OCI-LY7 (cell line): ENCODE measurements at regions not wholly inside any gene's neighbourhood (a gene's known extent, or its start where the extent isn't known, plus 50 kb on each side); places are given as distances from the start of the nearest gene placed in this dataset.

Experiments
- BruUV-seq: library from RNA; stranded (reverse); fragments of 400-500 nt; replicated peaks from 2 replicates; lab custom pipeline; 2021; lab: Mats Ljungman, UMichigan
- CTCF ChIA-PET: fragments of 300-600 bp; sonication (Branson Sonifier 250); formaldehyde crosslinking; loops from one replicate; lab custom pipeline; 2022; ENCODE audit warnings: antibody characterized with exemption; ENCODE audit not compliant: unreplicated experiment; lab: Charles Lee
- POLR2A ChIA-PET: fragments of 300-600 bp; sonication (Branson Sonifier 250); formaldehyde crosslinking; loops from one replicate; lab custom pipeline; 2022; ENCODE audit warnings: antibody characterized with exemption; lab: Charles Lee
- DNase-seq: peaks from one replicate; pipeline ENCODE4 v3.0.0-alpha.2; 2015; ENCODE audit warnings: low spot score
- H2AFZ ChIP-seq: fragments of 200-600 bp; sonication (generic), shearing (Covaris generic); 2 replicates; pipeline ENCODE4 v1.6.1; 2014; ENCODE audit warnings: mild to moderate bottlenecking, antibody characterized with exemption, low read length, moderate library complexity
- H3K27ac ChIP-seq: fragments of 200-600 bp; sonication (generic); 2 replicates; pipeline ENCODE4 v1.5.1; 2014; ENCODE audit warnings: mixed run types, low read depth, mild to moderate bottlenecking, moderate library complexity, low read length, inconsistent platforms; ENCODE audit not compliant: poor library complexity, severe bottlenecking
- H3K36me3 ChIP-seq: fragments of 200-600 bp; sonication (generic); 2 replicates; pipeline ENCODE4 v1.6.1; 2014; ENCODE audit warnings: mild to moderate bottlenecking, antibody characterized with exemption, low read length, moderate library complexity, mixed read lengths; ENCODE audit not compliant: insufficient read depth
- H3K4me1 ChIP-seq: fragments of 200-600 bp; sonication (generic); 2 replicates; pipeline ENCODE4 v1.5.1; 2014; ENCODE audit warnings: mild to moderate bottlenecking, low read length; ENCODE audit not compliant: insufficient read depth, poor library complexity, severe bottlenecking
- H3K4me2 ChIP-seq: fragments of 200-600 bp; sonication (generic); 2 replicates; pipeline ENCODE4 v1.6.1; 2014; ENCODE audit warnings: mild to moderate bottlenecking, low read length
- H3K4me3 ChIP-seq: fragments of 200-600 bp; sonication (generic); 2 replicates; pipeline ENCODE4 v1.5.1; 2014; ENCODE audit warnings: mild to moderate bottlenecking, low read depth, low read length; ENCODE audit not compliant: poor library complexity, severe bottlenecking
- H3K79me2 ChIP-seq: fragments of 200-600 bp; sonication (generic); 2 replicates; pipeline ENCODE4 v1.6.1; 2016; ENCODE audit warnings: low read depth, mild to moderate bottlenecking, low read length, moderate library complexity, mixed read lengths; ENCODE audit not compliant: insufficient read depth
- H3K9me2 ChIP-seq: fragments of 200-600 bp; sonication (generic); 2 replicates; pipeline ENCODE4 v1.6.1; 2016; ENCODE audit warnings: mild to moderate bottlenecking, low read length, mixed read lengths; ENCODE audit not compliant: insufficient read depth
- H3K9me3 ChIP-seq: fragments of 200-600 bp; sonication (generic); 2 replicates; pipeline ENCODE4 v1.6.1; 2014; ENCODE audit warnings: mild to moderate bottlenecking, mixed run types, low read length, mixed read lengths
- H4K20me1 ChIP-seq: fragments of 200-600 bp; sonication (generic); 2 replicates; pipeline ENCODE4 v1.6.1; 2014; ENCODE audit warnings: mild to moderate bottlenecking, antibody characterized with exemption, low read length, moderate library complexity, mixed read lengths; ENCODE audit not compliant: insufficient read depth
- CTCF ChIP-seq: fragments of 200-600 bp; sonication (generic); conservative IDR thresholded peaks from 2 replicates; pipeline ENCODE4 v1.5.1; 2014; ENCODE audit warnings: mild to moderate bottlenecking, antibody characterized with exemption, low read length, moderate library complexity, mixed read lengths
- EZH2phosphoT487 ChIP-seq: fragments of 200-600 bp; sonication (generic); IDR thresholded peaks from 2 replicates; pipeline ENCODE4 v1.6.1; 2018; ENCODE audit warnings: low read depth, borderline replicate concordance, mild to moderate bottlenecking, mixed run types, antibody characterized with exemption, low read length, moderate library complexity, mixed read lengths
- intact Hi-C: fragments of 100-400 bp; cut with micrococcal nuclease; formaldehyde crosslinking; loops from one replicate; pipeline ENCODE4 v1.10.0; 2022; ENCODE audit not compliant: unreplicated experiment

GRCh38 chr2:191617575-191617974 lies 60.4 kb upstream of the NABP1 start:
- ChIA-PET POLR2A (interaction anchor here (0.7 to 6.8 kb wide), 8 partner anchors 9 to 64 kb away, joined by 3 to 54 read pairs (median 6); partner anchors contain the start of gene NABP1), CTCF (no interaction called here)
- H3K36me3 ChIP-seq: no peaks in the 10 kb centered on the region
- DNase-seq: peak; percentile 72
- no peaks in the 10 kb centered on the region for H3K9me2 ChIP-seq
- H2AFZ ChIP-seq: peak overlapping the region; percentile 61; the same call in 1 of the 2 replicates
- no peak for TF ChIP-seq CTCF
- TF ChIP-seq EZH2phosphoT487: no peak
- no peak overlapping the region for H3K4me3 ChIP-seq
- no TSS peak for BruUV-seq
- H4K20me1 ChIP-seq: no peaks in the 10 kb centered on the region
- H3K9me3 ChIP-seq: no peaks in the 10 kb centered on the region
- peaks cover 17% of the 10 kb centered on the region for H3K4me1 ChIP-seq
- peak overlapping the region; percentile 49 for H3K4me2 ChIP-seq
- intact Hi-C loops: loop anchor here (2.0 kb wide), 1 partner anchor 61 kb away; the partner anchor contains the start of gene NABP1
- H3K27ac ChIP-seq: peak overlapping the region; percentile 16
- no peaks in the 10 kb centered on the region for H3K79me2 ChIP-seq

DNA sequence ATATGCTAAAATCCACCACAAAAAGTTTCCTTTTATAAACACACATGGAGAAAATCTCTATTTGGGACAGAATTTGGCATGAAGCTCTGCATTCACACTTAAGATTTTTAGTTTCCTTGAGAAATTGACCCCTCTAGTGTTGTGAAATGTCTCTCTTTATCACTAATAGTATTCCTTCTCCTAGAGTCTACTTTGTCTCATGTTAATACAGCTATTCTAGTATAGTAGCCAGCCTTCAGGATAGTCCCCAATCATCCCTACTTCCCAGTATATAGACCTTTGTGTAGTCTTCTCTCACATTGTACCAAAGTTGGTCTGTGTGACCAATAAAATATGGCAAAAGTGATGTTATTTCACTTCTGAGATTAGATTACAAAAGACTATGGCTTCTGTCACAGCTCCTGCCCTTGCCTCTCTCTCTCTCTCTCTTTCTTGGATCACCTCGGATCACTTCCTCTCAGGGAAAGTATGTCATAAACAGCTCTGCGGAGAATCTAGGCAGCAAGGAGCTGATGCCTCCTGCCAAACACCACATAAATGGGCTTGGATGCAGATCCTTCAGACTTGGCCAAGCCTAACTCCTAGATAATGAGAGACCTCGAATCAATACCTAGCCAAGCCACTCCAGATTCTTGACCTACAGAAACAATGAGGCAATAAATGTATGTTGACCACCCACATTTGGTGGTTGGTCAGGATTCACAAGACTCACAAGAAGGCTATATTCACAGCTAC lies 59.7 kb upstream of the NABP1 start:
- no peak for TF ChIP-seq EZH2phosphoT487
- no peak for TF ChIP-seq CTCF
- Histone ChIP-seq H4K20me1 (no peaks in the 10 kb centered on the region), H3K36me3 (no peaks in the 10 kb centered on the region), H2AFZ (peak overlapping the region; percentile 61; the same call in 1 of the 2 replicates), H3K4me1 (peaks cover 17% of the 10 kb centered on the region), H3K9me2 (no peaks in the 10 kb centered on the region), H3K27ac (peak overlapping the region; percentile 16), H3K4me3 (no peak overlapping the region), H3K4me2 (peak overlapping the region; percentile 49), H3K79me2 (no peaks in the 10 kb centered on the region), H3K9me3 (no peaks in the 10 kb centered on the region)
- ChIA-PET CTCF (no interaction called here), POLR2A (interaction anchor here (0.7 to 6.8 kb wide), 8 partner anchors 8 to 63 kb away, joined by 3 to 54 read pairs (median 6); partner anchors contain the start of gene NABP1)
- no peak for DNase-seq
- no TSS peak for BruUV-seq
- intact Hi-C loops: no loop called here

DNA sequence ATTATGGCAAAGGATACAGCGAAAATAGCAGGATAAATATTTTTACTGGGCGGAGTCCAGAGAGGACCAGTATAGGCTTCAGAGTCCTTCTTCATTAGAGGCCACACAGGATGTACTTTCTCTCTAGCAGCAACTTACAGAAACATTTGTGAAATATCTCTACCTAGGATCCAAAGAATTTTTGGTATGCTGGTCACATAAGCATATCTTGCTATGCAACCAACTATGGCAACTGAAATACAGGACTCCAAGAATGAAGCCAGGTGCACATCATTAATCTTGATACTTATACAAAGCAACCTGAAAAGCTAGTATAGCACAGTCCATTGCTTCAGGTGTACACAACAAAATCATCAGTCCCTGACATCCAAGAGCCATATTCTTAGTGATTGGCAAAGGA lies 59.1 kb upstream of the NABP1 start:
- no peaks in the 10 kb centered on the region for H4K20me1 ChIP-seq
- H3K9me2 ChIP-seq: no peaks in the 10 kb centered on the region
- no peaks in the 10 kb centered on the region for H3K79me2 ChIP-seq
- H3K36me3 ChIP-seq: no peaks in the 10 kb centered on the region
- POLR2A ChIA-PET: interaction anchor here (1.0 to 6.8 kb wide), 8 partner anchors 8 to 63 kb away, joined by 4 to 54 read pairs (median 6); partner anchors contain the start of gene NABP1
- CTCF ChIA-PET: no interaction called here
- TF ChIP-seq CTCF: no peak
- no peak for TF ChIP-seq EZH2phosphoT487
- H2AFZ ChIP-seq: no peak overlapping the region
- H3K4me1 ChIP-seq: peaks cover 17% of the 10 kb centered on the region
- no TSS peak for BruUV-seq
- intact Hi-C loops: no loop called here
- H3K27ac ChIP-seq: no peak overlapping the region
- no peak overlapping the region for H3K4me3 ChIP-seq
- DNase-seq: no peak
- H3K4me2 ChIP-seq: no peak overlapping the region
- H3K9me3 ChIP-seq: no peaks in the 10 kb centered on the region
